Mesodermal cell (in vitro differentiated cells): ENCODE measurements at regions not wholly inside any gene's neighbourhood (a gene's known extent, or its start where the extent isn't known, plus 50 kb on each side); places are given as distances from the start of the nearest gene placed in this dataset.

Source experiments
- H3K27ac ChIP-seq: 2 replicates; pipeline ENCODE4 v1.7.0; 2013; ENCODE audit warnings: mild to moderate bottlenecking, low read depth, low read length, moderate library complexity; ENCODE audit not compliant: severe bottlenecking
- H3K36me3 ChIP-seq: 2 replicates; pipeline ENCODE4 v1.7.1; 2013; ENCODE audit warnings: mild to moderate bottlenecking, low read length, moderate library complexity; ENCODE audit not compliant: control insufficient read depth, insufficient read depth
- H3K4me1 ChIP-seq: one replicate; pipeline ENCODE4 v1.7.1; 2013; ENCODE audit warnings: mild to moderate bottlenecking, low read length; ENCODE audit not compliant: insufficient read depth, control insufficient read depth, poor library complexity, severe bottlenecking
- H3K4me3 ChIP-seq: 2 replicates; pipeline ENCODE4 v1.7.0; 2013; ENCODE audit warnings: low read length, control low read depth, mild to moderate bottlenecking; ENCODE audit not compliant: insufficient read depth, poor library complexity, severe bottlenecking; ENCODE audit errors: extremely low read depth
- H3K9me3 ChIP-seq: 2 replicates; pipeline ENCODE4 v1.7.1; 2013; ENCODE audit warnings: mild to moderate bottlenecking, low read length, moderate library complexity; ENCODE audit not compliant: control insufficient read depth
- WGBS, 2 experiments: methylation state at CpG; one replicate each; pipeline ENCODE4 v1.1.5; 2013; ENCODE audit warnings: missing lambda C conversion rate in 2 of 2; ENCODE audit not compliant: insufficient coverage in 2 of 2; 5-methylcytosine and 5-hydroxymethylcytosine counted together

- Histone ChIP-seq H3K36me3 (no peaks in the 10 kb centered on the region), H3K9me3 (no peaks in the 10 kb centered on the region), H3K4me1 (peaks cover 28% of the 10 kb centered on the region), H3K27ac (no peak overlapping the region), H3K4me3 (no peak overlapping the region)
- 92 to 95% methylated on average over 11 to 14 of the region's 16 CpGs for whole genome bisulfite sequencing, 2 experiments
Observed at GRCh38 chr16:86293906-86294305, 216.4 kb upstream of the FOXF1 start.

- Histone ChIP-seq H3K4me3 (no peak overlapping the region), H3K4me1 (peaks cover 28% of the 10 kb centered on the region), H3K9me3 (no peaks in the 10 kb centered on the region), H3K27ac (no peak overlapping the region), H3K36me3 (no peaks in the 10 kb centered on the region)
- WGBS, 2 experiments: 84 to 88% methylated on average over 14 to 15 of the region's 16 CpGs
Observed at GRCh38 chr16:86294535-86295196, 215.7 kb upstream of the FOXF1 start.

- Histone ChIP-seq H3K9me3 (no peaks in the 10 kb centered on the region), H3K4me1 (peaks cover 38% of the 10 kb centered on the region), H3K36me3 (no peaks in the 10 kb centered on the region), H3K4me3 (no peak overlapping the region), H3K27ac (no peak overlapping the region)
- 72 to 74% methylated on average over 7 to 9 of the region's 10 CpGs for WGBS, 2 experiments
Observed at GRCh38 chr16:86296256-86296655, 214.1 kb upstream of the FOXF1 start.

GRCh38 chr16:86297391-86297790 is 212.9 kb upstream of the FOXF1 start:
- WGBS, 2 experiments: 43 to 57% methylated on average over 9 to 10 of the region's 13 CpGs
- Histone ChIP-seq H3K4me1 (peaks cover 42% of the 10 kb centered on the region), H3K36me3 (no peaks in the 10 kb centered on the region), H3K9me3 (no peaks in the 10 kb centered on the region), H3K4me3 (no peak overlapping the region), H3K27ac (peak overlapping the region; percentile 92)

GRCh38 chr16:86297866-86298757 is 212.2 kb upstream of the FOXF1 start:
- Histone ChIP-seq H3K27ac (peak overlapping the region; percentile 92), H3K4me3 (no peak overlapping the region), H3K4me1 (peaks cover 42% of the 10 kb centered on the region), H3K36me3 (no peaks in the 10 kb centered on the region), H3K9me3 (no peaks in the 10 kb centered on the region)
- 28 to 38% methylated on average over 16 to 29 of the region's 31 CpGs for WGBS, 2 experiments

GRCh38 chr16:86298758-86299134 is 211.6 kb upstream of the FOXF1 start:
- Histone ChIP-seq H3K27ac (peak overlapping the region; percentile 92), H3K4me1 (peaks cover 45% of the 10 kb centered on the region), H3K36me3 (no peaks in the 10 kb centered on the region), H3K4me3 (no peak overlapping the region), H3K9me3 (no peaks in the 10 kb centered on the region)
- 27 to 48% methylated on average over 5 to 6 of the region's 7 CpGs for WGBS, 2 experiments

GRCh38 chr16:86299882-86300610 is 210.3 kb upstream of the FOXF1 start:
- peaks cover 44% of the 10 kb centered on the region for H3K4me1 ChIP-seq
- H3K36me3 ChIP-seq: no peaks in the 10 kb centered on the region
- no peak overlapping the region for H3K4me3 ChIP-seq
- no peaks in the 10 kb centered on the region for H3K9me3 ChIP-seq
- WGBS, 2 experiments: 81 to 84% methylated on average over 15 to 17 of the region's 18 CpGs
- peak overlapping the region; percentile 73 for H3K27ac ChIP-seq

GRCh38 chr16:86300746-86301481 is 209.4 kb upstream of the FOXF1 start:
- WGBS, 2 experiments: 3 to 8% methylated on average over 15 to 18 of the region's 20 CpGs
- peak overlapping the region; percentile 97 for H3K27ac ChIP-seq
- no peaks in the 10 kb centered on the region for H3K9me3 ChIP-seq
- no peaks in the 10 kb centered on the region for H3K36me3 ChIP-seq
- peaks cover 44% of the 10 kb centered on the region for H3K4me1 ChIP-seq
- H3K4me3 ChIP-seq: peak overlapping the region; percentile 9

- Histone ChIP-seq H3K4me1 (peaks cover 40% of the 10 kb centered on the region), H3K36me3 (no peaks in the 10 kb centered on the region), H3K4me3 (no peak overlapping the region), H3K9me3 (no peaks in the 10 kb centered on the region), H3K27ac (no peak overlapping the region)
- 89 to 93% methylated on average over 10 of the region's 11 CpGs for WGBS, 2 experiments
Observed at GRCh38 chr16:86302421-86303109, 207.8 kb upstream of the FOXF1 start.
